ENCODE measurements at regions not wholly inside any gene's neighbourhood (a gene's known extent, or its start where the extent isn't known, plus 50 kb on each side); places are given as distances from the start of the nearest gene placed in this dataset.

- H3K27me3 Mint-ChIP-seq (ENCODE audit: unreplicated experiment): no peaks in the 10 kb centered on the region
- intact Hi-C loops (cut with micrococcal nuclease; ENCODE audit: unreplicated experiment): no loop called here
- no peak for DNase-seq
- no peak overlapping the region for H3K27ac Mint-ChIP-seq (ENCODE audit: unreplicated experiment)
- no peaks in the 10 kb centered on the region for H3K36me3 Mint-ChIP-seq (ENCODE audit: insufficient read depth, unreplicated experiment)
- CTCF ChIA-PET: no interaction called here
- no peak overlapping the region for H3K4me3 Mint-ChIP-seq (ENCODE audit: low read depth, unreplicated experiment)
- BruUV-seq (replicated peaks): no TSS peak
- H3K4me1 Mint-ChIP-seq (ENCODE audit: low read depth, unreplicated experiment): no peaks in the 10 kb centered on the region
- no peaks in the 10 kb centered on the region for H3K9me3 Mint-ChIP-seq (ENCODE audit: low read depth, unreplicated experiment)
- TF ChIP-seq CTCF (IDR thresholded peaks at IDR 0.05; ENCODE audit: unreplicated experiment): no peak
Observed at GRCh38 chr13:30849611-30850010, 56.5 kb upstream of the MEDAG start.

- H3K36me3 Mint-ChIP-seq (ENCODE audit: insufficient read depth, unreplicated experiment): no peaks in the 10 kb centered on the region
- CTCF ChIA-PET: no interaction called here
- intact Hi-C loops (cut with micrococcal nuclease; ENCODE audit: unreplicated experiment): no loop called here
- no peak overlapping the region for H3K27ac Mint-ChIP-seq (ENCODE audit: unreplicated experiment)
- DNase-seq: no peak
- H3K27me3 Mint-ChIP-seq (ENCODE audit: unreplicated experiment): no peaks in the 10 kb centered on the region
- H3K4me3 Mint-ChIP-seq (ENCODE audit: low read depth, unreplicated experiment): no peak overlapping the region
- no peak for TF ChIP-seq CTCF (IDR thresholded peaks at IDR 0.05; ENCODE audit: unreplicated experiment)
- BruUV-seq (replicated peaks): no TSS peak
- H3K4me1 Mint-ChIP-seq (ENCODE audit: low read depth, unreplicated experiment): no peaks in the 10 kb centered on the region
- H3K9me3 Mint-ChIP-seq (ENCODE audit: low read depth, unreplicated experiment): no peaks in the 10 kb centered on the region
Observed at GRCh38 chr13:30850204-30850866, 55.7 kb upstream of the MEDAG start.

- no peak overlapping the region for H3K27ac Mint-ChIP-seq (ENCODE audit: unreplicated experiment)
- H3K36me3 Mint-ChIP-seq (ENCODE audit: insufficient read depth, unreplicated experiment): no peaks in the 10 kb centered on the region
- no TSS peak for BruUV-seq (replicated peaks)
Observed at GRCh38 chr13:30850867-30851211, 55.2 kb upstream of the MEDAG start.

GRCh38 chr13:30851697-30852096, 54.4 kb upstream of the MEDAG start:
- TF ChIP-seq CTCF (IDR thresholded peaks at IDR 0.05; ENCODE audit: unreplicated experiment): no peak
- H3K9me3 Mint-ChIP-seq (ENCODE audit: low read depth, unreplicated experiment): no peaks in the 10 kb centered on the region
- no peaks in the 10 kb centered on the region for H3K36me3 Mint-ChIP-seq (ENCODE audit: insufficient read depth, unreplicated experiment)
- CTCF ChIA-PET: no interaction called here
- intact Hi-C loops (cut with micrococcal nuclease; ENCODE audit: unreplicated experiment): no loop called here
- no TSS peak for BruUV-seq (replicated peaks)
- no peak for DNase-seq
- no peaks in the 10 kb centered on the region for H3K27me3 Mint-ChIP-seq (ENCODE audit: unreplicated experiment)
- H3K4me1 Mint-ChIP-seq (ENCODE audit: low read depth, unreplicated experiment): no peaks in the 10 kb centered on the region
- no peak overlapping the region for H3K27ac Mint-ChIP-seq (ENCODE audit: unreplicated experiment)
- H3K4me3 Mint-ChIP-seq (ENCODE audit: low read depth, unreplicated experiment): no peak overlapping the region

More at GRCh38 chr13:30850867-30851211, 55.2 kb upstream of the MEDAG start:
- no peaks in the 10 kb centered on the region for H3K27me3 Mint-ChIP-seq (ENCODE audit: unreplicated experiment)
- no peaks in the 10 kb centered on the region for H3K9me3 Mint-ChIP-seq (ENCODE audit: low read depth, unreplicated experiment)
- no peak for DNase-seq
- no peak for TF ChIP-seq CTCF (IDR thresholded peaks at IDR 0.05; ENCODE audit: unreplicated experiment)
- H3K4me1 Mint-ChIP-seq (ENCODE audit: low read depth, unreplicated experiment): no peaks in the 10 kb centered on the region
- H3K4me3 Mint-ChIP-seq (ENCODE audit: low read depth, unreplicated experiment): no peak overlapping the region
- CTCF ChIA-PET: no interaction called here
- intact Hi-C loops (cut with micrococcal nuclease; ENCODE audit: unreplicated experiment): no loop called here

Measured in Calu3 (cell line).